ENCODE measurements at regions not wholly inside any gene's neighbourhood (a gene's known extent, or its start where the extent isn't known, plus 50 kb on each side); places are given as distances from the start of the nearest gene placed in this dataset.

GRCh38 chr10:3478632-3479240, 306.2 kb upstream of the PITRM1 start:
- no peak for DNase-seq

- no peak for DNase-seq
These were observed 305.6 kb upstream of the PITRM1 start for GRCh38 chr10:3478153-3478552.

DNA sequence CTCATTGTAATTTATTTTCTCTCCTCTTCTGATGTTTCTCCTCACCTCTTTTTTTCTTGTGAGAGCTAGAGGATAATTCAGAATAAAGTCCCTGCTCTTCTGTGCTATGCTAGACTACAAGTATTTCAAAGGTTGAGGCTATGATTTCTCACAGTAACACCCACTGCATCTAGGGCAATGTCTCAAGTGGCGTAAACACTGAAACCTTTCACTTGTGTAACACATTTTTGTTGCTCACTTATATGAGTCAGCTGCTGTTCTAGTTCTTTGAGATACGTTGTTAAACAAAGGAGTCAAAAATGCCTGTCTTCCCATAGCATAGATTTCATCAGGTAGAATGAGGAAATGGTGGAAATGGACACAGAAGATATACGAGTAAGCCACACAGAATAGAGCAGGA, 305.1 kb upstream of the PITRM1 start:
- DNase-seq, result no peak

DNA sequence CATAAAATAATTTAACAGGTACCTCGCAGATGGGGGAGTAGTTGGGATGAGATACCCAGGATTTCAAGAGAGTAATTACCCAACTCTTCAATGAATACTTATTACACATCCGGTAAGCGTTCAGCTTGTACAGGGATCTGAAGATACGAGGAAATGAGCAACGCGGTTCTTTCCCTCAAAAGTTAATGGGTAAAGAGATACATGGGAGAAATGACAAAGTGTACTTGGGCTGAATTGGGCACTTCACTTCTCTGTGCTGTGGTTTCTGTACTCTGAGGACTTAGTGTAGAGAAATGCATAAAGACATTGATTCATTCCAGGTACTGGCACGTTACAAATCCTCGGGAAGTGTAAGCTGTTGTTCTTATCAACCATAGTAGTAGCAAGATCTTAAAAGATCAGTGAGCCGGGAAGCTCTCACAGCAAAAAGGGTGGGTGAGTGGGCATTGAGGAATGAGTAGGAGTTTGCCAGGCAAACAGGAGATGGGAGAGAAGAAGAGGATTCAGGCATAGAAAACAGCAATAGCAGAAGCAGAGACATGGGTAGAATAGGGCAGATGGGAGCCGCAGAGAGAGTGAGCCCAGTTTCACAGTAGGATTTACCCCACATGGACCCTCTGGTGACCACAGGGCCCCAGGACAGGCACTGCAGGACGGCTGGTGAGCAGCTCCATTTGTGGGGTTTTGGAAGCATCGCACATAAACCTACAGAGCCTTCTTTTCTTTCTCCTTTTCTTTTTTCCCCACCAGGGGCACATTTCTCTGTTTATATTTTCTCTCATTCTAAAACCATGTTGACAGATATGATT, 304.3 kb upstream of the PITRM1 start:
- no peak for DNase-seq

DNA sequence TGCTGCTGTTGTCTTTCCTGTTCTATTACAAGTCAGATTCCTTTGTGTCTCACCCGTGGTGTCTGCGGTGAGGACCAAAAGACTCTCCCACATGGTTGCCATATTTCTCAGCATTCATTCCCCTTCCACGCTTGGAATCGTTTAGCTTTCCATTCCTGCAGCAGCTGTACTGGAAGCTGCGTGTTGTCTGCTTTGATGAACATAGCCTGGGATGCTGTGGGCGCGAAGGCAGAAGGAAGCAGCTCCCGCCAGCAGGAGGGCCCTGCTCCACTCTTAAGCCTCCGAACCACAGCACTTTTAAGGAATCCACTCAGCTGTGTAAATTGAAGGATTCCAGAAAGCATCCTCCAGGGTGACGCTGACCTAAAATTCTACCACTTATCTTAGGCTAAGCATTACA, 303.6 kb upstream of the PITRM1 start:
- no peak for DNase-seq

DNA sequence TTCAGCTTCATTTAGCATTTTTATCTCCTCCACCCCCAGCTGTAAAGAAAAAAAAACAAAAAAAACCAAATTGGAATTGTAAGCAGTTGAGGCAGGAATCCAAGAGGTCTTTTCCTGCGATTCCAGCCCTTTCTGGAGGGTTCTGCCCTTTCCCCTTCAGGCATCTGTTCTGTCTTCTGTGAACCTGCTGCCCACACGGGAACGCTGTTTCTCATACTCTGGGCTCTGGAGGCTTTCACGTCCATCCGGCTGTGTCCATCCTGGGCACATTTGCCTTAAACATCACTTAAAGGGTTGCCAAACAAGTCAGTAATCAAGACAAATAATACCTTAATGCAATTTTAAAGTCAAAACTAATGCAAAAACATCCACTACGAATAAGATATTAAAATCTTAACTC, 302.8 kb upstream of the PITRM1 start:
- no peak for DNase-seq

- DNase-seq, result no peak
These were observed 301.7 kb upstream of the PITRM1 start for GRCh38 chr10:3474266-3474665.

- no peak for DNase-seq
These were observed 300.7 kb upstream of the PITRM1 start for GRCh38 chr10:3473271-3473670.

DNA sequence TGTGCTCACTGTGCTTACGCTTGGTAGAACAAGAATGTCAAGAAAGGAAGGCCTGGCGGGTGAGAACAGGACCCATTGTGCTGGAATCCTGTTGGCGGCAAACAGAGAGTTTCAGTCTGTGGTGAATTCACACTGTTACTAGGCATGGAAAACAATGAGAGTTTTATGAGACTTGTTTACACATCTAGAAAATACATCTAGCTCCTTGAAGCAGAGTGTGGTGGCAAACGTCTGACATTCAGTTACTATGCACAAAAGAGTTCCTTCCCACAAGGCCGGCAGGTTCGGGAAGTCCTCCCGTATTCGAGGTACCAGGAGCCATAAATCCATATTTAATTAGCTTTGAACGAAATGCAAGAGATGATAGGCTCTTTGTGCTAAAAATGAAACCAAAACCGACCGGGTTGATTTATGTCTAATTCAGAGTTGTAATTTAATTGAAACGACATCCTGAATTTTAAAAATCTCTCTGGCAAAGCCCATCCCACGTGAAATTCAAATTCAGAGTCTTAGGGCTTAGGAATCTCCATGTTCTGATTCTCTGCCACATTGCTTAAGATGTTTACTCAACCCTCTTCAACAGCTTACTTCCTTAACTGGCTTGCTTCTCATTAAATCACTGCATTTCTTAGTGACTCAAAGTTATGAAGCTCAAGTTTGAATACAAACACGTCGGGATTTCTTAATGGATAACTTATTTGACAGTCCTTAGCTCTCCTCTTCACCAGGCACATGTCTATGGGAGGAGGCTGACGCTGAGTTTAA, 299.9 kb upstream of the PITRM1 start:
- DNase-seq, result no peak

GRCh38 chr10:3471927-3472286, 299.3 kb upstream of the PITRM1 start:
- no peak for DNase-seq

- DNase-seq, result no peak
These were observed 298.9 kb upstream of the PITRM1 start for GRCh38 chr10:3471472-3471871.

DNA sequence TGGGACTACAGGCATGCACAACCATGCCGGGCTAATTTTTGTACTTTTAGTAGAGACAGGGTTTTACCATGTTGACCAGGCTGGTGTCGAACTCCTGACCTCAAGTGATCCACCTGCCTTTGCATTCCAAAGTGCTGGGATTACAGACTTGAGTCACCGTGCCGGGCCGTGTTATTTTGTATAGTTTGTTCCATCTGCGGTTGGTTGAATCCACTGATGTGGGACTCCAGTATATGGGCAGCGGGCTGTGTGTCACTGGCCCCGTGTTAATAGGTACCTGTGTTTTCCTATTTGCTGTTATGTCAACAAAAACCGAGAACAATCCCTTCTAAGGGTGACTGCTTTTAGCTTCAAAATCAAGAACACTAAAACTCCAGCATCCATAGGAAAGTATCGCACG, 297.6 kb upstream of the PITRM1 start:
- DNase-seq, result no peak

GRCh38 chr10:3469639-3470020, 297.0 kb upstream of the PITRM1 start:
- no peak for DNase-seq

GRCh38 chr10:3468919-3469638, 296.5 kb upstream of the PITRM1 start:
- no peak for DNase-seq

GRCh38 chr10:3467052-3467951, 294.7 kb upstream of the PITRM1 start:
- no peak for DNase-seq

DNA sequence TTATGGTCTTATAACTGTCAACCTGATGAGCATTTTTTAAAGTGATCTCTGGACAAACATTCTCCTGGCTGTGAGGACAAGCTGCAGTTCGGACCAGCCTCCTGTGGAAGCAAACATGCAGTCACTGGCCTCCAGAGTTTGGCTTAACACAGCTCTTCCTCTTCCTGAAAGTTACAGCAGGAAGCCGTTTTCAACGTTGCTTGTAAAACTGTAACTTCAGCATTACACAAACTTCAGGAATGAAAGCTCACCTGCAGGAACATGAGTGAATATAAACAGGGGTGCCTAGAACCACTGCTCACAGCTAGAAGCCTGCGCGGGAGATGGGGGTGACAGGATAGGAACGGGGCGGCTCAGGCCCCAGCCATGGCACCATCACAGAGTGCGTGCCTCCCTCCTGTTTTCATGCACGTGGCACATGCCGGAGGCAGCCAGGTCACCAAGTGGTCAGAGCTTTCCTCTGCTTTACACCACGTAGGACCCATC, 292.9 kb upstream of the PITRM1 start:
- no peak for DNase-seq

GRCh38 chr10:3464760-3465405, 292.3 kb upstream of the PITRM1 start:
- no peak for DNase-seq

- no peak for DNase-seq
These were observed 288.0 kb upstream of the PITRM1 start for GRCh38 chr10:3460420-3461128.

DNA sequence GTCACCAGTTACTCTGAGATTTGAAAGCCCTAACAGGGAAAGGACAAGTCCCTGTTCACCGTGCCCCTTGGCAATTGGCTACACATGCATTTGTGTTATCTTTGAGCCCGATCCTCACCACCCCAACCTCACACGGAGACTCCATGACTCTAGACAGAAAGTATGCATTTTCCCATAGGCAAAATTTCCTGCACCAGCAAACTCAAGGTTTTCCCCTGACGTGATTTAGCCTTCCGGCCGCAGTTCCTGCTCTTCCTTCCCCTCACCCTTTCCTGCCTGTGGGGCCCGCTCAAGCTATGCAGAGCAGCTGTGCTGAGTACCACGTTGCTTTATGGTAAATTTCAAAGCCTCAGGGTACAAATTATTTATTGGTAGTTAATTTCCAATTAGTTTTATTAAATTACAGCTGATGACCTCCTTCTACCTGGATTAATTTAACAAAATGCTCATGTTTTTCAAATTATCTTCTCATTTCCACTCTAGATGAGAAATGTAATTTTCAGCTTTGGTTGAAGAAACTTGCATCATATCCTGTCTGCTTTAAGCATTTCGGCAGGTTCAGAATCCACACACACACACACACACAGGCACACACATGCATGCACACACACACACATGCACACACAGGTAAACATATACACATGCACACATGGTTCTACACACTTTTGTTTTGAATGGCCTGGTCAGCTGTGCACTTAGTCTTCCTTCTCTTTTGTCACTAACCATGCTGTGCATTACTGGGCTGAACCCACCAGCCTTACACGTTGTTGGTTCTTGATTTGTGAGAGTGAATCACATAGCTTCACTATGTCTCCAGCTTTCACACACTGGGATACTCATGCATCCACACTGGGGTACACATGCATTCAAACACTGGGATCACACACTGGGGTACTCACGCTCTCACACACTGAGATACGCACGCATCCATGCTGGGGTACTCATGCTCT, 283.1 kb upstream of the PITRM1 start:
- DNase-seq, result no peak

Data from NCI-H1092 (cell line).